Left cardiac atrium (tissue), 4 donors: ENCODE measurements at regions not wholly inside any gene's neighbourhood (a gene's known extent, or its start where the extent isn't known, plus 50 kb on each side); places are given as distances from the start of the nearest gene placed in this dataset.
"Not testable (repeated sequence)": the region's sequence is repeated elsewhere in the genome, so short reads cannot be mapped to it uniquely, and the experiment has no call there.

Experiments
- ATAC-seq, 2 donors: fragments of 200-7000 bp; cut with Tn5 transposase; one replicate each; pipeline ENCODE4 v1.9.1; 2020; ENCODE audit warnings: mild to moderate bottlenecking in 2 of 2, moderate library complexity in 2 of 2
- DNase-seq: peaks from one replicate; pipeline ENCODE4 v3.0.0-alpha.2; 2020
- intact Hi-C, 2 donors: fragments of 100-400 bp; cut with DNase I; formaldehyde crosslinking; loops; one replicate each; pipeline versions ENCODE4 v1.14.1 to v1.15.1; 2022 to 2023
- donor health status: DM: no; HTN: yes; CAD: no.
- donor health status: DM: no; HTN: yes; CAD: no; lungs with severe emphysema.
- donor health status: DM: yes; HTN: yes; CAD: no.
- donor health status: Dilated cardiomyopathy.

DNA sequence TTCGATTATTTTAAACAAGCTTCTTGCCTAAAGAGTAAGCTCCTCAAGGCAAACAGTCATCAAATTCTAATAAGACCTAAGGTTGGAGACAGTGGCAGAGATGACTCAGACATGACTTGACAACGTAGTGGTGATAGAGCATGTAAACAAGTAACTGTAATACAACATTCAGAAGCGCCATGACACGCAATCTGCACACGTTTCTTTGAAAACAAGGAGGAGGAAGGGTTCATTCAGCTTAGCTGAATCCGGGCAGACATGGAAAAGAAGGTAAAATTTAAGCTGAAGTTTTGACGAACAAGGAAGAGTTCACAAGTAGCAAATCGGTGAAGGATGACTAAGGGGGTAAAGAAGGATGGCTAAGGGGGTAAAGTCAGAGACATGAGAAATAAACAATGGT lies 152.4 kb upstream of the ZC3H12C start:
- no peak for DNase-seq
- ATAC-seq: no peak
- intact Hi-C loops: loop anchor here in 1 of 2 donors (5.0 to 10.0 kb wide), 2 partner anchors 224 to 441 kb away; no protein-coding TSS in a partner anchor

DNA sequence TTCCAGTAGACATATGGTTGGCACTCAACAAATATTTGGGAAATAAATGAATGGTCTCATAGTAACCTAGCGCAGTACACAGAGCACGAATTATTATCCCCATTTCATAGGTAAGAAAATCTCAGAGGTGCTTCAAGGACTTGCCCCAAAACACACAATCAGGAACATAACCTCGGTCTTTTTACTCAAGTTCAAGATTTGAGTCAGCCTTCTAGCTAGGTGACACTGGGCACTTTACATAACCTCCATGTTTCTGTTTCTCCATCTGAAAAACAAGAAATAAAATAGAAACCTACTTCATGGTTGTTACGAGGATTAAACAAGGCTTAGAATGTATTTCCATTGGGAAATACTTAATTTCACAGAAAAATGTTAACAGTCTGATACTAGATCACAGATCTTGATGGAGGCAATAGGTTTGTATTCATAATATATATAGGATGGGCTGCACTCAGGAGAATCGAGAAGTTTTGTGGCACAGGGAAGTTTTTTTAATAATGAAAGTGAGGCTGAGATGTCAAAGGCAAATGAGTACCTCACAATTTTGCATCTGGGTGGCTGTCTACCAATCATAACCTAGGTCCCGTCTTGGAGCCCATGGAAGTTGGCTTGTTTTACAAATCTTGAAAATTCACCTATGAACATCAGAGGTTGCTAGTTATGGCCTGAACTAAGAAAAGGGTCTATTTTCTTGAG lies 147.4 kb upstream of the ZC3H12C start:
- no peak for DNase-seq
- intact Hi-C loops: loop anchor here in 1 of 2 donors (2.0 to 10.0 kb wide), 2 partner anchors 147 to 219 kb away; partner anchors contain the start of gene ZC3H12C
- peak; percentile 10 to 22 for ATAC-seq

DNA sequence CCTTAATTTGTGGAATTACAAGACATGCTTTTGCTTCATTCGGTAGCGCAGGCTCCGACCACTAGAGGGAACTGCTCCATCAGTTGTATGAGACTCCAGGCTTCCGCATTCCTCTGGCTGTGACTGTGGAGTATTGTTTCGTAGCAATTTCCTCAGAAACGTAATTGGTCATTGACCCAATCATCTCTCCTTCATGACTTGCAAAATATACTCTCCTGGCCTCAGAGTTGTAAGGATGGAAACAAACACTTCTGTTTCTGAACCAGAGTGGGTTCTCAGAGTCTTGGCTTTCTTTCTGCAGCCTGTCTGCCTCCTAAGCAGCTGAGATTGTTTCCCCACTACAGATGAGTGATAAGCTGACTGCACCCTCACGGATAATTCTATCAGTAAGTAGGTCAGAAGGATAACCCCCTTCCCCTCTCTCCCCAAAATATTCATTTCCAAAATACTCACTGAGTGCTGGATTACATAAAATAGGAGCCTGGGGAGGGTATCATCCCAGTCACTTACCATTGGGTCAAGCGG lies 146.8 kb upstream of the ZC3H12C start:
- peak; percentile 98 to 100 for ATAC-seq
- DNase-seq: peak; percentile 90
- intact Hi-C loops: loop anchor here in 1 of 2 donors (2.0 to 10.0 kb wide), 2 partner anchors 146 to 218 kb away; partner anchors contain the start of gene ZC3H12C

DNA sequence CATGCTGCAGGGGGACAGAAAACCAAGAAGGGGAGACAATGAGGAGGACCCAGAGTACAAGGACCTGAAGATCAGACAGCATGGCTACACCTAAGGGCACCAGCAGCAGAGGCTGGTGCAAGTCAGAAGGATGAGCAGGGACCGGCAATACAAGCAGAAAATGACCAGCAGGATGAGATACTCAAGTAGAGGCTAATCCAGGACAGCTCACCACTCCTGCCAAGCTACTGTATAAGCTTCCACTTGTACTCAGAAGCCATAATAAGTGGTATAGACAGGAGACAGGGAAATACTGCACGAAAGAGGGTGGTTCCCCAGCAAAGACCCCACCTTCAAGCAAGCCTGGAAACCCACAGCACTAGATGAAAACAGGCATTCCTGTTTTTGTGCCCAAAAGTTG lies 138.7 kb upstream of the ZC3H12C start:
- intact Hi-C loops: loop anchor here in 1 of 2 donors (10.0 kb wide), 1 partner anchor 410 kb away; no protein-coding TSS in a partner anchor
- ATAC-seq (no peak), DNase-seq (no peak)

DNA sequence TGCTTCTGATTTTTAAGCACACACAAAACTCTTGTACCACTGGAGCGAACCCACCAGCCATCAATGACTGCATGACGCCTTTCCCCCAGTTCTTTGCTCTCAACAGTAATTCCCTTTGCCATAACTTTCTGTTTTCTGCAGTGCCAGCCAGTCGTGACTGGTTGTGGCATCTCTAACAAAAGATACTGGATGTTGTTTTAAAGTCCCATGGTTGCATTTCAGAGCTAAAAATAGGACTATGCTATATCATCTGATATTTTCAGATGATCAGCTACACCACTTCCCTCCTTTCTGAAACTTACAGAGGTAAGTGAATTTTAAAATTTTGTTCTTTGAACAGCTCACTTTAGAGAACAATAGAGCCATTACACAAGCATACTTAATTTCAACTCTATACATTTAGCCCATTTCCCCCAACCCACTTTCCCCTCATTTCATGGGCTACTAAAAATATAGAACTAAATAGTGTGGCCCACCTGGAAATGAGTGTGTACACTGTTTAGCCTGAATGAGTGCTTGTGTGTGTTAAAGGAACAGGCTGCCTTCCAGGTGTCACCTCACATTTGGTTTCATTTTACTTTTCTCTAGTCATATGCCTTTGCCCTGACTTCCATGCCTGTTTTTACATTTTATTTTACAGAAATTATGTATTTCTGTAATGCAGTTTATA lies 136.9 kb upstream of the ZC3H12C start:
- intact Hi-C loops: loop anchor here in 1 of 2 donors (10.0 kb wide), 1 partner anchor 409 kb away; no protein-coding TSS in a partner anchor
- ATAC-seq (no peak), DNase-seq (no peak)

DNA sequence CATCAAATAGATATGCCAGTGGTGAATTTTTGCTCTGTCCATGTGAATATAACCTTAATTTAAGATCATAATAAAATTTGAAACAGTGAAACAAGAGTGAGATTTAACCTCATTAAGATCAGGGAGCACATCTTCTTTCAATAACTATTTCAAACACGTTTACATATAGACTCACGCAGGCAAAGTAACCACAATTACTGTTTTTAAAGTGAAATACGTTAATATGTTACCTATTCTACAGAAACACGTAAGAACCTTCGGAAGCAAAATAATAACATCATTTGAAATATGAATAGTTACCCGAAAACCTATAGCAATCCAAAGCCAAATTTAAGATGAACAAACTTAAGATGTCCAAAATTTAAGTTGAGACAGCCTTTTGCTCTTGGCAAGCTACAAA lies 136.2 kb upstream of the ZC3H12C start:
- no peak for DNase-seq
- no peak for ATAC-seq
- intact Hi-C loops: loop anchor here in 1 of 2 donors (10.0 kb wide), 1 partner anchor 408 kb away; no protein-coding TSS in a partner anchor

DNA sequence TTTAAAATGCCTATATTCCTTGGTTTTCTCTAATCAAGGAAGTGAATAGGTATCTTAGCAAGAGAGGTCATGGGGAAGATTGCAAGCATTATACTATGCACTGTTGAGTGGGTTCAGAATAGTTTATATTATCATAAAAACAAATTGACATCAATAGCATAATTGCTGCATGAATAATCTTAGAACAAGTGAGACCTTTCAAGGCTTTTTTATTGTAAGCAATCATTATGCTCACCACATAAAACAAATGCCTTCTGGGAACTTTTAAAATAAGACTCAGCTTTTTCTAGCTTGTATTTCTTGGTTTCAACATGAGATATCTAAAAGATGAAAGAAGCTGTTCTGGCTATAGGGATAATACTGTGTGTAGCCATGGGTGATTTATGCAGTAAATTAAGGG lies 135.6 kb upstream of the ZC3H12C start:
- ATAC-seq: no peak
- DNase-seq: no peak

DNA sequence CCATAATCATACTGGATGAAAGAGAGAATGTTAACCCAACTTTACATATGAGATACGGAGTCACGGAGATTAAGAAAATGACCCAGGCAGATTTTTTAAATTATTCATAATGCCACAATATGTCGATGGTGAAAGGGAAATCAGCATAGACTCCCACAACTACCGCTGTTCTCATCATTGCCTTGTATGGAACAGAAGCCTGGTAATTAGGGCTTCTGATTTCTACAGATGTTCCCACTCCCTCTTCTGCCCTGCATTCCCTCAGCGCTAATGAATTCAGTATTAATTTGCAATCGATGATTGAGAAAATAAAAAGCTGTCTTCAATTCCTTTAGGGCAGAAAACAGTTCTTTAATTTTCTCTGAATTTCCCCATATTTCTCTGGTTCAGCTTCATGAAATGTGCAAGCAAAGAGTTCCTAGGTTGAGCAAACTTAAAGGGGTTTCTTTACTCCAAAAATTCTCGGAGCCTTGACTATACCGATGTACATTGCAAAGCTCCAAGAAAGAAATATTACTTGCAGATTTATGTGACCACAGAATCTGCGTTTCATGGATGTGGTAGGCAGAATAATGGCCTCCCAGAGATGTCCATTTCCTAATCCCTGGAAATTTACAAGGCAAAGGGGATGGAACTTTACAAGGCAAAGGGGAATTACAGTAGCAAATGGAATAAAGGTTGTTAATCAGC lies 134.9 kb upstream of the ZC3H12C start:
- no peak for DNase-seq
- intact Hi-C loops: loop anchor here in 1 of 2 donors (10.0 kb wide), 1 partner anchor 407 kb away; no protein-coding TSS in a partner anchor
- no peak for ATAC-seq

More for the DNA sequence above, 135.6 kb upstream of the ZC3H12C start:
- intact Hi-C loops: loop anchor here in 1 of 2 donors (10.0 kb wide), 1 partner anchor 407 kb away; no protein-coding TSS in a partner anchor

DNA sequence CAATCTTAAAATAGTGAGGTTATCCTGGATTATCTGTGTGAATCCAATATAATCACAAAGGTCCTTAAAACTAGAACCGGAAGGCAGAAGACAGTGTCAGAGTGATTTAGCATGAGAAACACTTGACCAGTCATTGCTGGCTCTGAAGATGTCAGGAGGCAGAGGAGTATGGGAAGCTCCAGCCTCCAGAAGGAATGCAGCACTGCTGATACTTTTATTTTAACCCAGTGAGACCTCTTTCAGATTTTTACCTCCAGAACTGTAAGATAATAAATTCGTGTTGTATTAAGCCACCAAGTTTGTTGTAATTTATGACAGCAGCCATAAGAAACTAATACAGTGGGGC lies 134.4 kb upstream of the ZC3H12C start:
- DNase-seq: no peak
- intact Hi-C loops: loop anchor here in 1 of 2 donors (10.0 kb wide), 1 partner anchor 406 kb away; no protein-coding TSS in a partner anchor
- ATAC-seq: no peak

DNA sequence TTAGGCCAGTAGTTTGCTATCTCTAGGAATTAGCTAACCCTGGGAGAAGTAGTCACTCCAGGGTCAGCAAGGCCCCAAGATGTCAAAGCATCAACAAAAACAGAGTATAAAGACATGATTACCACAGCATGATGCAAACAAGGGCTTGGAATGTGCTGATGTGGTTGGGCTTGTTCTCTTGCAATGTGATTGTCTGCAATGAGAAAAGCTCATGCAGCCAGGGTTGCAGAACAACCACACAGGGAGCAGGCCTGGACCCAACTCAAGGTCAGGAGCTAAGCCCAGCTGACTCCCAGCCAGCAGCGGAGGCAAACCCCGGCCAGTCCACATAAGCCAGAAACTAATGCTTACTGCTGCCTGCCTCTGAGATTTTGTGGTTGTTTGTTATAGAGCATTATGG lies 132.4 kb upstream of the ZC3H12C start:
- ATAC-seq (peak; percentile 84 to 97), DNase-seq (peak; percentile 60)
- intact Hi-C loops: no loop called here

DNA sequence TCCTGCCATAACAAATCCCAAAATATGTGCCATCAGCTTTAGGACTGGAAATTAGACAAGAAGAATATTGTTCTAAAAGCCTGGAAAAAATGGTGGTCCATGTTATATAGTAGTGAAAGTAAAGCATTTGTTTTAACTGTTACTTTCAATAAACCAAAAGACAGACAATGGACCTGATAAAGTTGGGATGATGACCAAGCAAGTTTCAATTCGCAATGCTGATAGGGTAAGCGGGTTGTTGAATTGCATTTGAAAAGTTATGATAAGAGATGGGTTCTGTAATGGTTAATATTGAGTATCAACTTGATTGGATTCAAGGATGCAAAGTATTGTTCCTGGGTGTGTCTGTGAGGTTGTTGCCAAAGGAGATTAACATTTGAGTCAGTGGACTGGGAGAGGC lies 131.9 kb upstream of the ZC3H12C start:
- ATAC-seq (no peak), DNase-seq (no peak)
- intact Hi-C loops: no loop called here

DNA sequence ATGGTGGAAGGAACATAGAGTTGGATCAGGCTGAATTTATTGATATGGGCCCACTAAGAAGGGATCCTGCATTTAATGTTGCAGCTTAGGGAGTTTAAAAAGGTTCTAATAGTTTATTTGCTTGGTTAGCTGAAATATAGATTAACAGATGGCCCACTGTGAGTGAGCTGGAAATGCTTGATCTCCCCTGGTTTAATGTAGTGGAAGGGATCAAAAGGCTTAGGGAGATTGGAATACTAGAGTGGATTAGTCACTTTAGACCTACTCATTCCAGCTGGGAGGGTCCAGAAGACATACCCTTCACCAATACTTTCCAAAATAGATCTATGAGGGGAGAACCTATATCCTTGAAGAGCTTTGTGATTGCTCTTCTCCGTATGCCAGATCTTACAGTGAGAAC lies 130.1 kb upstream of the ZC3H12C start:
- DNase-seq: no peak
- no peak for ATAC-seq
- intact Hi-C loops: no loop called here

DNA sequence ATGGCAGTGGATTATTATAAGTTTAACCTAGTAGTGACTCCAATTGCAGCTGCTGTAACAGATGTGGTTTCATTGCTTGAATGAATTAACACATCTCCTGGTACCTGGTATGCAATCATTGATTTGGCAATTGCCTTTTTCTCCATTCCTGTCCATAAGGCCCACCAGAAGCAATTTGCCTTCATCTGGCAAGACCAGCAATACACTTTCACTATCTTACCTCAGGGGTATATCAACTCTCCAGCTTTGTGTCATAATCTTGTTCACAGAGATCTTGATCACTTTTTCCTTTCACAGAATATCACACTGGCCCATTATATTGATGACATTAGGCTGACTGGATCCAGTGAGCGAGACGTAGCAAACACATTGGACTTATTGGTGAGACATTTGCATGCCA lies 128.7 kb upstream of the ZC3H12C start:
- no peak for DNase-seq
- intact Hi-C loops: no loop called here
- no peak for ATAC-seq

DNA sequence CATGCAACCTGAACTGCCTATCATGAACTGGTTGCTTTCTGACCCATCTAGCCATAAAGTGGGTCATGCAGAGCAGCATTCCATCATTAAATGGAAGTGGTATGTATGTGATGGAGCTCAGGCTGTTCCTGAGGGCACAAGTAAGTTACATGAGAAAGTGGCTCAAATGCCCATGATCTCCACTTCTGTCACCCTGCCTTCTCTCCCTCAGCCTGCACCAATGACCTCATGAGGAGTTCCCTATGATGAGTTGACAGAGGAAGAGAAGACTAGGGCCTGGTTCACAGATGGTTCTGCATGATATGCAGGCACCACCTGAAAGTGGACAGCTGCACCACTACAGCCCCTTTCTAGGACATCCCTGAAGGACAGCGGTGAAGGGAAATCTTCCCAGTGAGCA lies 127.7 kb upstream of the ZC3H12C start:
- intact Hi-C loops, ATAC-seq, DNase-seq: not testable (repeated sequence)

DNA sequence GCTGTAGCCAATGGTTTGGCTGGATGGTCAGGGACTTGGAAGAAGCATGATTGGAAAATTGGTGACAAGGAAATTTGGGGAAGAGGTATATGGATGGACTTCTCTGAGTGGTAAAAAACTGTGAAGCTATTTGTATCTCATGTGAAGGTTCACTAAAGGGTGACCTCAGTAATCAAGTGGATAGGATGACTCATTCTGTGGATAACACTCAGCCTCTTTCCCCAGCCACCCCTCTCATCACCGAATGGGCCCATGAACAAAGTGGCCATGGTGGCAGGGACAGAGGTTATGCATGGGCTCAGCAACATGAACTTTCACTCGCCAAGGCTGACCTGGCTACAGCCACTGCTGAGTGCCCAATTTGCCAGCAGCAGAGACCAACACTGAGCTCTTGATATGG lies 127.3 kb upstream of the ZC3H12C start:
- intact Hi-C loops, DNase-seq: not testable (repeated sequence)
- ATAC-seq: peak in 1 of 2 donors; percentile 62

DNA sequence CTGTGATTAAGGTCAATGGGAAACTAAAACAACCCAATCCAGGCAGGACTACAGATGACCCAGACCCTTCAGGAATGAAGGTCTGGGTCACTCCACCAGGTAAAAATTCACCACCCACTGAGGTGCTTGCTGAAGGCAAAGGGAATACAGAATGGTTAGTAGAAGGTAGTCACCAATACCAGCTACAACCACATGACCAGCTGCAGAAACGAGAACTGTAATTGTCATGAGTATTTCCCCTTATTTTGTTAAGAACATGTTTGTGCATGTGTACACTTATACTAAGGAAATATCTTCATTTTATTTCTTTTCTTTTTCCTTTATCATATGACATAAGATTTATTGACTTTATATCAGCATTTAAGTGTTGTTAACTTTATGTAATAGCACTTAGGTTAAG lies 126.1 kb upstream of the ZC3H12C start:
- DNase-seq, intact Hi-C loops: not testable (repeated sequence)

DNA sequence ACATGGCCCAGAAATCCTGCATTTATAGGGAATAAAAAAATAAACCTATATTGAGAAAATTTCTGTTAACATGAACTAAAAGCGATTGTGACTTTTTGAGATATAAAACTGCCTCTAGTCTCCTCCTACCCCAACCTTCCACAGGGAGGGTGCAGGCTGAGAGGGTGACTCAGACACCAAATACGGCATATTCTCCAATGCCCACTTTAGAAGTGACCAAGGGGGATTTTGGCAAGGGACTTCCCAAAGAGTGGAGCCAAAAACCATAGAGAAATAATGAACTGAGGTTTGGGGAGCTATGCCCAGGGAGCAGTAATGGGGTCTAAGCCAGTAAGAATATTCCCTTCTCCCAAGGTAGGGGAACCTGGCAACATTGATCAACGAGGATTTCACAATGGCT lies 124.9 kb upstream of the ZC3H12C start:
- DNase-seq: no peak
- no peak for ATAC-seq
- intact Hi-C loops: no loop called here

More for the DNA sequence above, 126.1 kb upstream of the ZC3H12C start:
- ATAC-seq: not testable (repeated sequence)

DNA sequence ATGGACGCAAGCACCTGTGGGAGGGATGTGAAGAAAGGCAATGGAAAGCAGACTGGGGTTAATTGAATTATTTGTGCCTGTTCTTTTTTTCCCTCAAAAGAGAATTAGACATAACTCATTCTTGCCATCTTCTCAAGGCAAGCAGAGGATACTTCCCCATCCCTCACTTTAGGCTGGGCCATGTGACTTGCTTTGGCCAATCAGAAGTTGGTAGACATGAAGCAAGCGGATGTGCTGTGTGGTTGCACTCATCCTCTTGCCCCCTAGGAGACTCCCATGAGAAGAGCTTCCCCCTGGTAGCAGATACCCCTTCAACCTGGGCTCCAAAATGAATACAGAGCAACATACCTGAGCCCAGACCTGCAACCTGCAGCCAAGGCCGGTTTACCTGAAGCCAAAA lies 124.4 kb upstream of the ZC3H12C start:
- no peak for DNase-seq
- ATAC-seq: no peak
- intact Hi-C loops: no loop called here

DNA sequence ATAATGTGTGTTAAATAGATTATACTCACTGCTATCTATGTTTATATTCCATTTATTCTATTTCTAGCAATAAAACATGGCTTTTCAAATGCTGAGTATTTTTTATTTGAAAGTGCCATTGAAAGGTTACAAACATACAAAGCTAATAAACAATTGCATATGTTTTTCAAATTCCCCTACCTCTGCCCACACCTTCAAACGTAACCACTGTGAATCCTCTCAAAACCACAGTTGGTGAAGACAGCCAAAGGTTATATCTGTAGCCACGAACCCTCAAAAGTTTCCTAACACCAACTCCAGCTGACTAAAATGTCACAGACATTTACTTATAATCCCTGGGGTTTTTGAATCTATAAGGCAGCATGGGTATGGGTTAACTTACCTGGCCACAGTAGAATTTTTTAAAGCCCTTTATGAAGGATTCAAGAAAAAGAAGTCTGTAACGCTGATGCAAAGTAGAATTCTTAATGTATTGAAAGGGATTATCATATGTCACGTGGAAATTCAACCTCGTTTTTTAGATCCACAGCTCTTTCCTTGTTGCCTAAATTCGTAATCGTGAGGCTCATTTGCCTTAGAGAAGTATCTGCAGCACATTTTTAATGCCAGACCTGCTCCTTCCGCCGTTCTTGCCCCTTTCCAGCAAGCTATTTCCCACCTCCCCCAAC lies 122.5 kb upstream of the ZC3H12C start:
- intact Hi-C loops: no loop called here
- no peak for ATAC-seq
- no peak for DNase-seq
